Peyer's patch (tissue), 4 donors: ENCODE measurements at regions not wholly inside any gene's neighbourhood (a gene's known extent, or its start where the extent isn't known, plus 50 kb on each side); places are given as distances from the start of the nearest gene placed in this dataset.

Experiments
- POLR2A ChIP-seq, 2 donors: fragments of 450-650 bp; IDR thresholded peaks; one replicate each; pipeline ENCODE4 v1.5.1; 2017; ENCODE audit warnings: antibody characterized with exemption in 2 of 2, mild to moderate bottlenecking in 2 of 2, moderate library complexity in 2 of 2
- TF ChIP-seq, protein P1 (sequence below), 6 experiments: fragments of 450-650 bp in 4 of 6; fragments of 200-600 bp in 2 of 6; sonication (generic) in 1 of 6; IDR thresholded peaks; one replicate each; pipeline ENCODE4 v1.5.1; 2017 to 2019; ENCODE audit warnings: antibody characterized with exemption in 6 of 6, mild to moderate bottlenecking in 3 of 6, moderate library complexity in 1 of 6

DNA sequence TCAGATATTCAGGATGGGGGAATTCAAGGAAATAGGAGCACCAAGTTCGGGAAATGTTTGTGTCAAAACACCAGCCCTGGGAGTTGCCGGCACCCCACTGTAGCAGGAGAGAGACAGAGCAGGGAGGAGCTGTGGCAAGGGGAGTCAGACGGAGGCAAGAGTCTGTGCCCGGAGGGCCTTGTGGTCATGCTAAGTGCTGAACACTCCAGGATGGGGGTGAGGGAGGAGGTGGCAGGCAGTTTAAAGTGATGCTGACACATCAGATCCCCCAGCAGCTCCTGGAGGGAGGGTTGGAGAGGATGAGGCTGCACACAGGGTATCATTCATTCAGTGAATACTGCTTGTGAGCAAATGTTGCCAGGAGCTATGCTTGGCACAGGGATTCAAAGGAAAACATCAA lies 150.3 kb upstream of the ETV3 start:
- no peak for TF ChIP-seq POLR2A (IDR thresholded peaks at IDR 0.05)
- TF ChIP-seq, protein P1, sequence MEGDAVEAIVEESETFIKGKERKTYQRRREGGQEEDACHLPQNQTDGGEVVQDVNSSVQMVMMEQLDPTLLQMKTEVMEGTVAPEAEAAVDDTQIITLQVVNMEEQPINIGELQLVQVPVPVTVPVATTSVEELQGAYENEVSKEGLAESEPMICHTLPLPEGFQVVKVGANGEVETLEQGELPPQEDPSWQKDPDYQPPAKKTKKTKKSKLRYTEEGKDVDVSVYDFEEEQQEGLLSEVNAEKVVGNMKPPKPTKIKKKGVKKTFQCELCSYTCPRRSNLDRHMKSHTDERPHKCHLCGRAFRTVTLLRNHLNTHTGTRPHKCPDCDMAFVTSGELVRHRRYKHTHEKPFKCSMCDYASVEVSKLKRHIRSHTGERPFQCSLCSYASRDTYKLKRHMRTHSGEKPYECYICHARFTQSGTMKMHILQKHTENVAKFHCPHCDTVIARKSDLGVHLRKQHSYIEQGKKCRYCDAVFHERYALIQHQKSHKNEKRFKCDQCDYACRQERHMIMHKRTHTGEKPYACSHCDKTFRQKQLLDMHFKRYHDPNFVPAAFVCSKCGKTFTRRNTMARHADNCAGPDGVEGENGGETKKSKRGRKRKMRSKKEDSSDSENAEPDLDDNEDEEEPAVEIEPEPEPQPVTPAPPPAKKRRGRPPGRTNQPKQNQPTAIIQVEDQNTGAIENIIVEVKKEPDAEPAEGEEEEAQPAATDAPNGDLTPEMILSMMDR (IDR thresholded peaks at IDR 0.05): no peak
